HG02970 (cell line): ENCODE measurements at regions not wholly inside any gene's neighbourhood (a gene's known extent, or its start where the extent isn't known, plus 50 kb on each side); places are given as distances from the start of the nearest gene placed in this dataset.

Experiments used
- ATAC-seq: cut with Tn5 transposase; IDR thresholded peaks from one replicate; pipeline ENCODE4 v1.9.1; 2021; ENCODE audit warnings: mild to moderate bottlenecking, moderate library complexity, moderate number of reproducible peaks; ENCODE audit not compliant: unreplicated experiment, low FRiP score

DNA sequence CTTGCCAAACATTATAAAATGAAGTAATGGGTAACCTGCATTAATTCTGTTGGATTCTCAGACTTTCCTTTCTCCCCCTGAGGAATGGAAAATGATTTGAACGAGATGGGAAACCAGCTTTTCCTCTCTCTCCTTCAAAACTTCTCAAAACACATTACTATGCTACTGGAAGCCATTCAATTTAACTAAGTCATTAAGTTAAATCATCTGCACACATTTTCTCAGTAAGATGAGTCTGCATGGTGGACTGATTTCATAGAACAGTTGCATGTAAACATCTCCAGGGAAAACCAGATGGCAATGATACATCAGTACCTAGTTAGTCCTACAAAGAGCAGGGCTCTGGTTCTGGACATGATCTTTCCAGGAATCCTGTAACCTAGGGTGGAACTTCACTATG lies 59.9 kb downstream of the BMP4 start:
- no peak for ATAC-seq

DNA sequence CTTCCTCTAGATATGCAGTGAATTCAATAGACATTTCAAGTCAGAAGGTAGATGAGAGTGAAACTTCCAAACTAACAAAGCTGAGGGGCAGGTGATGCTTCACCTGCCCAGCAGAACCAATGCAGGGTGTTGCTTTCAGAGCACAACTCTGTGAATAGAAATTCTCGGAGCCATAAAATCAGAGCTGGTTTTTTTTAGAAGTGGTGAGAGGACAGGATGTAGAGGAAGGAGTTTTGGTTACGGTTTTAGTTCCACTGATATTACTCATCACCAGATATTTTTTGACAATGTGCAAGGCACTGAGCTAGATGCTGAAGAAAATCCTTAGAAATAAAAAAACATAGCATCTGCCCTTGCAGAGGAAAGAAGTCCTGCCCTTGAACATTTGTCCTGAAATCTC lies 62.2 kb downstream of the BMP4 start:
- ATAC-seq = no peak

DNA sequence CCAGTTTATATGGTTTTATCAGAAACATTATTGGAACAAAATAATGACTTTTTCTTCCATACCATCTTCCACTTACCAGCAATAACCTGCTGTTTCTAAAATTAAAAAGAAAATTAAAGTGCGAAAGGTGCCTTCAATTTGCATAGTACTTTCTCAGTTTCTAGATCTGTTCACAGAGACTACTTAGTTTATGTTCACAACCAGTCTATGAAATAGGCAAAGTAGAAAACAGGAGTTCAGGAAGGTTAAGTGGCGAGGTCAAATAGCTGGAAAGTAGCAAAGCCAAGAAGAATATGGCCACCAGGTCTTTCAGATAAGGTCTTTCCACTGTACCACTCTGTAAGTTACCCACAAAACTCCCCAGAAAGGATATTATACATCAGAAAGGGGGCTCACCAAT lies 63.3 kb downstream of the BMP4 start:
- ATAC-seq = no peak

DNA sequence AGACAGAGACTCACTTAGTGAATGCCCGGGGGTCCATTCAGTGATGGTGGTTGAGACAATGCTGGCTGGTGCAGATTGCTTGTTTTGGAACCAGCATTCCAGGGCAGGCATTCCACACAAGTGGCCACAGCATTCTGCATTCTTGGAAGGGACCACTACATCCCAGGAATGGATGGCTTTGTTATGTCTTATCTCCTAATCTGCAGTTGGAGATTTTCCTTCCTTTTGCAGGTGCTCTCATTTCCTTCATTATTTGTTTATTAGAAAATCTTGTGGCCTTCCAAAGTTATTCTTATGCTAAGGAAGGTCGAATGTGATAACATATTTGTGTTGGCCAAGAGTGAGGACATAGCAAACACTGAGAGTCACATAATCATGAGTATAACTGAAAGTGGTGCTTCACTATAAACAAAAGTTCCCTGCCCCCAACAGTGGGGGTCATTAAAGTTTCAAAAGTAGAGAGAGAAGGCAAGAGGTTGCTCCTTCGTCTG lies 66.0 kb downstream of the BMP4 start:
- ATAC-seq = no peak

DNA sequence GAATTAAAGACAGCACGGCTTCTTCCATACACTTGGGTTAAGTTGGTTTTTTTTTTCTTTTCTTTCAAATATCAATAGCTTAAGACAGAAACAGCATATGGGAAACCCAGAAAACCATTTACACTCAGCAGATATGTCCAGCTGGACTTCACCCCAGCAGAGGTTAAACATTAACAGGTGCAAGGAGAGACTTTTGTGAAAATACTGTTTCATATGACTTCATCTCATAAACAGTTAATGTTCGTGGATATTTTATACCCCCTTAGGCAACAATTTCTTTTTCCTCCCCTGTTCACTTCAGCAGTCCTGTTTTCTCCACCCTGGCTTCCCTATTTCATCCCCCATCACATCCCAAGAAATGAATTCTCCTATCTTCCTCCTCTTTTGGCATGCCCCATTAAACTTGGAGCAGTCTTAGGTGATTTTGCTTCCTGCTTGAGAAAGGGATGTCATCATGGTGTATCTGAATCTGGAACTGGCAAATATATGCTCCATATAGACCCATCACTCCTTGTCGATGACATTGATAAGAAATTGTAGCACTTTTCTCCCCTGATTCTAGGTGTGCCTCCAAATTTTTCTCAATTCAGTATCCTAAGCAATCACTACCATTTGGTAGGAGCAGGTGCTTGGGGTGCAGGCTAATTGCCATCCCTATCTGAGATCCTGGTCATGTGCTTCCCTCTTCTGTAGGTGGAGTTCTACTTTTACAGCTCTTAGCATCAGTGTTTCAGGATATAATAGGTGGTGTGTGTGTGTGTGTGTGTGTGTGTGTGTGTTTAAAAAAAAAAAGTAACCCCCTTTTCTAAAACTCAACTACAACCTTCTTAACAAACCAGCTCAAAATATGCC lies 67.9 kb downstream of the BMP4 start:
- ATAC-seq = no peak

DNA sequence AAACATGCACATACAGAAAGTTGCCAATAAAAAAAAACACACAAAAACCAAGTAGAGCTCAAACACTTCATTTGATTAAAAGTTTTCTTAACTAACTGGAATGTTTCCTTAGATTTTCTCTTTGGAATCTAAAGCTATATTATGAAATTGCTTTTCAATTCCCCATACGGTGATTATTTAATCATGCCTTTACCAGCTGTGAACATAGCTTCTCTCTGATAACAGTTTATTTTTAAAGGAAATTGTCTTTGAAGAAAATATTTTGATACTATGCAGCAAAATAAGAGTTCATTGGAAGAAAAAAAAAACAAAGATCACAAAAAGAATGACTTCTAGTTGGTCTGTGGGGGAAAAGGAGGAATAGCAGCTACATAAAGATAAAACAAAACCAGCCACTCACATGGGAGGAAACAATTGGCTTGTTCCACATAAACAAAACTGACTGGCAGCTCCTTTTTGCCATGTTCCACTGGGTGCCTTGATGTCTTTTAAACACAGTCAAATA lies 71.4 kb downstream of the BMP4 start:
- ATAC-seq = no peak

DNA sequence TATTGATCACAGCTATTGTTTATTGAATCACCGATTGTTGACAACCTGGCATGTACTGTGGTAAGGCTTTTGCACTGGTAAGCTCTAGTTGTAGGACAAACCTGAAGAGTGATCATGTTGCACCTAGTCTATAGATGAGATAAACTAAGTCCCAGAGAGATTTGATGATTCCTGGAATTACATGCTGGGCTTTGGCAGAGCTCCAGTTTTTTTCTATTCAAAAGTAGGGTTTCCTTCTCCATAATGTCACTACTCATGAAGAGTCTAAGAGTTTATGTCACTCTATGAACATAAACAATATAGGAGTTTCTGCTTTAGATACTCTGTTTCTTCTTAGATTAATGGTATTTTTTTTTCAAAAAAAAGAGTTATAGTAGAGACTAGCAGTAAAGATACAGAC lies 72.0 kb downstream of the BMP4 start:
- ATAC-seq = no peak

DNA sequence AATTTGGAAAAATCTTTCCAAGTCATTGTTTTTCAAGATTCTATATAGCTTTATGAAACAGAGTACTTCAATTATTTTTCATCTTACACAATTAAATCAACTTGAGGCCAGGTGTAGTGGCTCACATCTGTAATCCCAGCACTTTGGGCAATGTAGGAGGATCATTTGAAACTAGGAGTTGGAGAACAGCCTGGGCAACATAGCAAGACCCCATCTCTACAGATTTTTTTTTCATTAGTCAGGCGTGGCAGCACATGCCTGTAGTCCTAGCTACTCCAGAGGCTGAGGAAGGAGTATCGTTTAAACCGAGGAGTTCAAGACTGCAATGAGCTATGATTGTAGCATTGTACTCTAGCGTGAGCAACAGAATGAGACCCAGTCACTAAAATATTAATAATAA lies 72.9 kb downstream of the BMP4 start:
- no peak for ATAC-seq

DNA sequence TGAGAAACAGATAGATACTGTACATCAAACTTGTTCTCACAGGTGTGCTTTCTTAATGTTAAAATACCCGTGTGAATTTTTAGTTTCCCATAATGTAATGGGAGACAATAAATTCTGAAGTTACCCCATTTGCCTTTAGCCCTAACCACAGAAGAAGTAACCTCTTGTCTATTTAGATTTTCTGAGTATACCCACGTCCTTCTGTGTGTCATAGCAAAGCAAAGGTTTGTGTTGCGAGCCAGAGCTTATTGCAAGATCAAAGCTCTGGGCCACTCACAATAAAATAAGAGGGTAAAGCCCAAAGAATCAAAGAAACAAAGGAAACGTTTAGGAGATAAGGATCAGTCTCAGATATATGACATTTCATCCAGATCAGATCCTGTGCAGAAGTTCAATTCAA lies 73.9 kb downstream of the BMP4 start:
- ATAC-seq = no peak

DNA sequence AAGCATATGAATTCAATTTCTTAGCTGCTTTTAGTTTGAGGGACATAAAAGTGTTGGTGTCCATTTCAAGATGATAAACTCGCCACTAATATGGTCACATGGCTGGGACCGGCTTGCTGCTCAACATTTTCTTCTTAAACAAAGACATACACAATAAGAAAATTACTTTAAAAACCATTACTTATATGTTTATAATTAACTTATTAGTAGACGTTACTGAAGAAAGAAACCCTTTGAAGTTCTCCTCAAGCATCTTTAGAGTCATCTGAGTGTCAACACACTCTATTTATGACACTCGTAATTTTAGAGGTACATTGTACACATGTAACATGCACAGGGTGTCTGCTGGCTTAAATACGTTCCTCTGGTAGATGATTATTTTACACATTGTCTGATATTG lies 74.7 kb downstream of the BMP4 start:
- no peak for ATAC-seq

DNA sequence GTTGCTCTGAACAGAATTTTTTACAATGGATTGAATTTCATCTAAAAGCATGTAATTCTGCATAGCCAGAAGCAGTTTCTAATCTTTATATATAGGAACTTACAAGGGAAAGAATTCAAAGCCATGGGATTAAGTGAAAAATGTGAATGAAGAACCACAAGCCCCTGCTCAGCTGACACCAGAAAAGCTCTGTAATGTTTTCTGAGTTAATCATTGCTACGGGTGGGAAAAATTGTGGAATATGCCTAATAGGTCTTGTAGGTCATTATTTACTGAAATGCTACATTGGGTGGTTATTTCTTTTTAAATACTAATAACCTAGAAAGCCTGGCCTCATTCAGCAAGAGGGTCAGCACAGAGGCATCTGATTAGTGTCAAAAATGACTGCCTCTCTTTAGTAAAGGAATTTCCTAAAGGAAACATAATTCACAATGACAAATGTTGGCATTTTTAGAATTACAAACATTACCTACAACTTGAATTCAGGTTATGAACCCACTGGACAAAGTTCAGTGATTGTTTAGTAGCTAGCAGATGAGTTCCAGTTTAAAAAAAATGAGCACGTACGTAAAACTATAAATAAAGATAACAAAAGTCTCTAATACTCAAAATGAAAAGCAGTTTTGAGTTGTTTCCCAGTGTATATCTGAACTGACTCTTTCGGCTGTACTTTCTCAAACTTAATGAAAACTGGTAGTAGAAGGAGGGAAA lies 75.3 kb downstream of the BMP4 start:
- no peak for ATAC-seq

DNA sequence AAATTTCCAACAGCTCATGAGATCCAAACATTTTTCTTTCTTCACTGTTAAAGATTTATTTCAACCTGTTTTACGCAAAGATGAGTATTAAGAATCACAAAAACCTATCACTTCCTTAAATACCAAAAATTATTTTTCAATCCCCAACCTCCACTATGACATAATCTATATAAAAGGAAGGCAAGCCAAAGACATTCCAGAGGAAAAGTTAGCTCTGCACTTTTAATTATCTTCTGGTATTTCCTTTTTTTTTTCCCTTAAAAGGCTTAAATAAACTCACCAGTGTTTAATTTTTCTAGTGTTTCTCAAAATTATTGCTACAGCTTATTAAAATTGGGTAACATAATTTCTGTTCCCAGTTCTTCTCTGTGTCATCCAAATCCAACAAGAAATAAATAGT lies 75.9 kb downstream of the BMP4 start:
- no peak for ATAC-seq

DNA sequence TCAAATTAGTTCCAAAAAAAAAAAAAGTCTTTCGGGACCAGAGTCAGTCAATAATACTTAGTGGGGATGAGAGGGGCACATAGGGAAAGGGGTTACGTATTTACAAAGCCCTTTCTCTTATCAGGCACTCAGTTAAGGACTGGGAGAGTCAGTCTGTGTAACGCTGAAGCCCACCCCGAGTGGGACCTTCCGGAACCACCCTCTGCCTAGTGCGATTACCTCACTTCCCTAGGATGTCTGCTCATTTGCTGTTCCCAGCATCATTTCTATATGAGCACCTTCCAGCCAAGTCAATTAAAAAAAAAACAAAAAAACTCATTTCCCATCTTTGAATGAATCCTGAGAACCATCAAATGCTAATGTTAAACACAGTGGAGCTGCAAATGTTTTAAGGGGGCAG lies 76.9 kb downstream of the BMP4 start:
- ATAC-seq = no peak

DNA sequence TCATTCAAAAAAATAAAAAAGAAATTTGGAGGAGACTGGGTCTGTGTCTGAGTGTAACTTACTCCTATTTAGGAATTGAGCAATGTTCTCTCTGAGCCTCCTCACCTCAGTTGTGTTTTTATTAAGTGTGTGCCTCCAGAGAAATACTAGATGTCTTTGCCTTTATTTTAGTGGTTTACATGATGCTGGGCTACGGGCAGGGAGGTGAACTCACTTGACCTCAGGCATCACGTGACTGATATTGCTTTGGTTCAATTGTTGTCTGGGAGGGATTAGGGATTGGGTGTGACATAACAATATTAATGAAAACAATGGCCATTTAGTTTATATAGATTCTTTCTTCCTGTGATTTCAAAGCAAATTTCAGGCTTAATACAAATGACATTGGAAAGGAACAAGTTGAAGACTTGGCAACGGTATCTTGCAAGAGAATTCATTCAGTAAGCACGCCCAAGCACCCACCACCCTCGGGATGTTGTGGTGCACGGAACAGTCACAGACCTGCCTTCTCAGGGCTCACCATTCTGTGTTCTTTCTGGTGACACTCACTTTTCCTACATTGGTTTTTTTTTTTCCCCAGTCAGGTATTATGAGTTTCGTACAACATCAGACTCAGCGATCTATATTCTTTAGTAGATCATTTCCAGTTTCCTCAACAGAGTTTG lies 77.5 kb downstream of the BMP4 start:
- ATAC-seq = no peak

DNA sequence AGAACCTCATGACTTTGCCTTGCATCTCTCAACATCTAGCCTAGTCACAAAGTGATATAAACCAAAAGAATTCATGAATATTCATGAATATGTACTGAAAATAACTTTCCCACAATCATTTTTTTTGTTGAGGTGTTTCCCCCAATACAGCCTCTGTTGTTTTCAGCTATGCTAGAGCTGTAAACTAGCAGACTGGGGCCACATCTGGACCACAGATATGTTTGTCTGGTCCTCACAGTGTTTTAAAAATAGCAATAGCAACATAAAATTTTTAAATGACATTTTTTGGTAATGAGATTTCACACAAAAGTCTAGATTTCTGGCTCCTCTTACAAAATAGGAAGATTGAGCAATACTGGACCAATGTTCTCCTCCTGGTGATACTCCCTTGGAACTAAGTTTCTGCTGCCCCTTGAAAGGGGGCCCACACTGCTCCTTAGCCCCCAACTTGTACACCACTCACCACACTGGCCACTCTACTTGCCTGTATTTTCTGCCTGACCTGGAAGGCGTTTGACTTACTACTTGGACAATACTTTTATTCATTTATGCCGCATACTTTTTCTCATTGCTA lies 81.2 kb downstream of the BMP4 start:
- no peak for ATAC-seq

DNA sequence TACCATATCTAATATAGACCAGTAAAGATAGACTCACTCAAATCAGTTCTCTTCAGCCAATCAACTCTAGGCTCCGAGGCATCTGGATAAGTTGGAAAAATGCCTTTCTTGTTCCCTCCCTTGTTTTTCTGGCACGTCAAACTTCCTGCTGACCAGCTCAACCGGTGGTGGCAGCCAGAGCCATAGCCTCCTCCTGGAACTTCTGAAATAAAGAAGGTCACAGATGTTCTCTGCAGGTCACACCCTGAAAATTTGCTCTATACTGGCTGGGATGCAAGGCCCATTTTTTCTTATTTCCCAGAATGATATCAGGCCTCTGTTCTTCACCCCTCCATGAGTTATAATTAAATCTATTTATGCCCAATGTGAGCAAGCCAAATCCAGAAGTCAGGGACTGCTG lies 81.9 kb downstream of the BMP4 start:
- no peak for ATAC-seq

DNA sequence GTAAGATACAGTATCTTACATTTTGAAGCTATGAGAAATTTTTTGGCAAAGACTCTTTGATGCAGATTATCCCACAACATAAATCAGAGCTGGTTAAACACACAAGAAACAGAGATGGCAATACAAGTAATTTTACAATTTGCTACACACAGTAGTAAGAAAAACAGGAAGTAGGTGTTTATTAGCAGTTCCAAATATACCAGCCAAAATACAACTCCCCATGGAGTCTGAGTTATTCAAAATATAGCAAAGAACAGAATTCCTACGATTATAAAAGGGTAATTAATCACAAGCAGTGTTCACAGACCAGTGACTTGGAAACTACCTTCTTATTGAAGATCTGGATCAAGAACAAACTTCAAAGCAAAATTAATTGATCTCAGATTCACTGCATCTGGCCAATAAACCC lies 83.9 kb downstream of the BMP4 start:
- ATAC-seq = no peak

DNA sequence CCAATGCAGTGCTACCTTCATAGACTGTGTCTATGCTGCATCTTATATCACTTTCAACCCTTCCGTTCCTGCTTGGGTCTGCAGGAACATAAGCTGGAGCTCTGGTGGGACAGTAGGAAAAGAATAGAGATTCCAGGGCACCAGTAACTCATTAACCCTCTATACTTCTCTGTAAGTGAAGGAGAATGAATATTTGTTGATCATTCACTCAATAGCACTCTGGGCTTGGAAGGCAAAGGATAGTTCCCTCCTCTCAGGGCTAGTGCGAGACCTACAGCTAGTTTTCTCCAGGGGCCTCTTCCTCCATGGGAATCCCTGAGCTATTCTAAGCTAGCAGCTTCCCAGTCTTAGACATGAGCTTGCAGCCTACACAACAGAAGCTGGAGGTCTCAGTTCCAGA lies 84.7 kb downstream of the BMP4 start:
- no peak for ATAC-seq

DNA sequence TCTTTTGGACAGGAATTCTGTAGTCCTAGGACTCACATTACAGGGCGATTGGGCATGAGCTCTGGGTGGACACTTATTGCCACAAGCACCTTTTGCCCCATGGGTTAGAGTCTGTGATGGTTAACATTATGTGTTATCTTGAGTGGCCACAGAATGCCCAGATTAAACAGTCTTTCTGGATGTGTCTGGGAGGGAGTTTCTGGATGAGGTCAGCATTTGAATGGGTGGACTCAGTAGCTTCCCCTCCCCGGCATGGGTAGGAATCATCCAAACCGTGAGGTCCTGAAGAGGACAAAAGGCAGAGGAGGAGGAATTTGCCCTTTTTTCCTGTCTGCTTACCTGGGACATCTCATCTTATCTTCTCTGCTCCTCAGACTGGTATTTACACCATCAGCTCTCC lies 85.6 kb downstream of the BMP4 start:
- no peak for ATAC-seq

DNA sequence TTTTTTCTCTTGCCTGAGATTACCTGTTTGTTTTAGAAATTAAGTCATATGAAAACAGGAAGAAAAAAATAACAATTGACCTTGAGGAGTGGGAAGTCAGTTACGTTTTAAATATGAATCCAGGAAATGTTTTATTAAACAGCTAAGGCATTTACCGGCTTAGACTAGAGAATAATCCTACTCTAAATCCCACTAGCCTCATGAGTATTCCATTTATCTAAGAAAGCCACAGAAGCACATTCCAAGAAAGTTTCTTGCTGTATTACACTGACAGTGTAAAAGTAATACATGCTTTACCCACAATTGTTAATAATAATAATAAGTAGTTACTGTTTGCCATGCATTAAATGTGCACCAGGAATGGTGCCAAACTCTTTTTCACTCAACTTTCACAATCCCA lies 90.9 kb downstream of the BMP4 start:
- no peak for ATAC-seq

DNA sequence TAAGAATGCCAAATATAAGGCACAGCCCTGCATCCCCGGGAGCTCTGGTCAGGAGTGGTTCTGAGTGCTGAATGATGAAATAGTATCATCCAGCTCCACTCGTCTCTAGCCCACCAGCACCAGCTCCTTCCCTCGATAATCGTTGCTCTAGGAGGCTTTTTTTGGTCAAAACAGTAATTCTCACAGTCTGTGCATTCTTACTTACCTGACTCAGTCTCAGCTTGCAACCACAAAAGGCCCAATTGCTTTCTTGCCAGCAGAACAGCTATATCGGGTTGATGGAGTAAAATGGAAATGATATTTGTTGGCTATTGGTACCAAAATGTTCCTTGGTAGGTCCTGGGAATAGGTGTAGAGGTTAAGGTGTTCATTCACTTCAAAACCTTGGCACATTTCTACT lies 94.8 kb downstream of the BMP4 start:
- no peak for ATAC-seq
